ENCODE measurements at regions not wholly inside any gene's neighbourhood (a gene's known extent, or its start where the extent isn't known, plus 50 kb on each side); places are given as distances from the start of the nearest gene placed in this dataset.
"Not testable (repeated sequence)": the region's sequence is repeated elsewhere in the genome, so short reads cannot be mapped to it uniquely, and the experiment has no call there.

DNA sequence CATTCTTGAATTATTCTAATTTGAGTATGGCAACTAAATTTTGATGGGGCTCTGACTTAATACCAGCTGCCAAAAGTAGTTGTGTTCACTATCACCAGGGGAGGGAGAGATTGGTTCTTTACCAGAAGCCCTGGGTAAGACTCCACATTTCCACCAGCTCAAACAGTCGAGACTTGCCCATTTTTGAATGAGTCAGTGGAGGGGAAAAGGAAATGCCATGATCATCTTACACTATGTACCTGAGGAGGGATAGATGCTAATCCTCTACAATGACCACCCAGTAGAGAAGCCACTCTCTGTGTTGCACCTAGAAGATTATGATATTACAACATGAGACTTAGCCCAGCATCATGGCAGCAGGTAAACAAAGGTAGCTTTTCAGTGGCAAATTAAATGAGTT lies 77.0 kb upstream of the SGK1 start:
- TF ChIP-seq, protein P1, sequence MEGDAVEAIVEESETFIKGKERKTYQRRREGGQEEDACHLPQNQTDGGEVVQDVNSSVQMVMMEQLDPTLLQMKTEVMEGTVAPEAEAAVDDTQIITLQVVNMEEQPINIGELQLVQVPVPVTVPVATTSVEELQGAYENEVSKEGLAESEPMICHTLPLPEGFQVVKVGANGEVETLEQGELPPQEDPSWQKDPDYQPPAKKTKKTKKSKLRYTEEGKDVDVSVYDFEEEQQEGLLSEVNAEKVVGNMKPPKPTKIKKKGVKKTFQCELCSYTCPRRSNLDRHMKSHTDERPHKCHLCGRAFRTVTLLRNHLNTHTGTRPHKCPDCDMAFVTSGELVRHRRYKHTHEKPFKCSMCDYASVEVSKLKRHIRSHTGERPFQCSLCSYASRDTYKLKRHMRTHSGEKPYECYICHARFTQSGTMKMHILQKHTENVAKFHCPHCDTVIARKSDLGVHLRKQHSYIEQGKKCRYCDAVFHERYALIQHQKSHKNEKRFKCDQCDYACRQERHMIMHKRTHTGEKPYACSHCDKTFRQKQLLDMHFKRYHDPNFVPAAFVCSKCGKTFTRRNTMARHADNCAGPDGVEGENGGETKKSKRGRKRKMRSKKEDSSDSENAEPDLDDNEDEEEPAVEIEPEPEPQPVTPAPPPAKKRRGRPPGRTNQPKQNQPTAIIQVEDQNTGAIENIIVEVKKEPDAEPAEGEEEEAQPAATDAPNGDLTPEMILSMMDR (IDR thresholded peaks at IDR 0.05): no peak
- H3K4me3 ChIP-seq: no peak overlapping the region
- no peaks in the 10 kb centered on the region for H3K9me3 ChIP-seq
- no peaks in the 10 kb centered on the region for H3K36me3 ChIP-seq
- no peaks in the 10 kb centered on the region for H3K27me3 ChIP-seq
- no peak for DNase-seq (ENCODE audit: low spot score)
- H3K27ac ChIP-seq: no peak overlapping the region
- H3K4me1 ChIP-seq: no peaks in the 10 kb centered on the region

GRCh38 chr6:134394208-134394607 lies 76.3 kb upstream of the SGK1 start:
- Histone ChIP-seq H3K9me3 (no peaks in the 10 kb centered on the region), H3K4me1 (no peaks in the 10 kb centered on the region), H3K36me3 (no peaks in the 10 kb centered on the region), H3K27me3 (no peaks in the 10 kb centered on the region), H3K27ac (no peak overlapping the region), H3K4me3 (no peak overlapping the region)
- DNase-seq (ENCODE audit: low spot score): no peak
- TF ChIP-seq, protein P1 (IDR thresholded peaks at IDR 0.05): no peak

GRCh38 chr6:134391205-134391604 lies 73.3 kb upstream of the SGK1 start:
- H3K36me3 ChIP-seq: no peaks in the 10 kb centered on the region

GRCh38 chr6:134389658-134390057 lies 71.7 kb upstream of the SGK1 start:
- Histone ChIP-seq H3K27ac (no peak overlapping the region), H3K27me3 (no peaks in the 10 kb centered on the region)
- TF ChIP-seq, protein P1 (IDR thresholded peaks at IDR 0.05): no peak

More at GRCh38 chr6:134391205-134391604, 73.3 kb upstream of the SGK1 start:
- Histone ChIP-seq H3K4me1 (no peaks in the 10 kb centered on the region), H3K27ac (no peak overlapping the region), H3K4me3 (no peak overlapping the region), H3K27me3 (no peaks in the 10 kb centered on the region), H3K9me3 (no peaks in the 10 kb centered on the region)
- TF ChIP-seq, protein P1 (IDR thresholded peaks at IDR 0.05): no peak
- no peak for DNase-seq (ENCODE audit: low spot score)

GRCh38 chr6:134389129-134389528 lies 71.2 kb upstream of the SGK1 start:
- TF ChIP-seq, protein P1 (IDR thresholded peaks at IDR 0.05): no peak
- Histone ChIP-seq H3K9me3 (no peaks in the 10 kb centered on the region), H3K27me3 (no peaks in the 10 kb centered on the region), H3K36me3 (no peaks in the 10 kb centered on the region), H3K4me1 (no peaks in the 10 kb centered on the region), H3K27ac (no peak overlapping the region), H3K4me3 (no peak overlapping the region)
- DNase-seq (ENCODE audit: low spot score): no peak

More at GRCh38 chr6:134389658-134390057, 71.7 kb upstream of the SGK1 start:
- Histone ChIP-seq H3K9me3 (no peaks in the 10 kb centered on the region), H3K36me3 (no peaks in the 10 kb centered on the region), H3K4me3 (no peak overlapping the region), H3K4me1 (no peaks in the 10 kb centered on the region)
- DNase-seq (ENCODE audit: low spot score): no peak

DNA sequence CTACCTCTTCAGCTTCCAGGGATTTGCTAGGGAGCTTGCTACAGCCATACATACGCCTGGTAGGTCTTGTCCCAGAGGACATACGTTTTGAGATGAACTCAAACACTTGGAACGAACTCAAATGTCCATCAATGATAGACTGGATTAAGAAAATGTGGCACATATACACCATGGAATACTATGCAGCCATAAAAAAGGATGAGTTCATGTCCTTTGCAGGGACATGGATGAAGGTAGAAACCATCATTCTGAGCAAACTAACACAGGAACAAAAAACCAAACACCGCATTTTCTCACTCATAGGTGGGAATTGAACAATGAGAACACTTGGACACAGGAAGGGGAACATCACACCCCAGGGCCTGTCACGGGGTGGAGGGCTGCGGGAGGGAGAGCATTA lies 68.6 kb upstream of the SGK1 start:
- H3K4me1 ChIP-seq; H3K27me3 ChIP-seq; DNase-seq (ENCODE audit: low spot score); H3K9me3 ChIP-seq; H3K27ac ChIP-seq; H3K4me3 ChIP-seq; H3K36me3 ChIP-seq: not testable (repeated sequence)
